HuH-7 (cell line): ENCODE measurements at regions not wholly inside any gene's neighbourhood (a gene's known extent, or its start where the extent isn't known, plus 50 kb on each side); places are given as distances from the start of the nearest gene placed in this dataset.

Experiments
- DNase-seq: peaks from one replicate; pipeline ENCODE4 v3.0.0; 2011; ENCODE audit warnings: low spot score

- DNase-seq = no peak
Observed at GRCh38 chrX:137483554-137483953, 82.4 kb upstream of the ZIC3 start.

- DNase-seq = no peak
Observed at GRCh38 chrX:137482136-137482535, 83.8 kb upstream of the ZIC3 start.

- DNase-seq = no peak
Observed at GRCh38 chrX:137479386-137479785, 86.5 kb upstream of the ZIC3 start.

GRCh38 chrX:137441711-137442110 lies 124.2 kb upstream of the ZIC3 start:
- no peak for DNase-seq

- peak; percentile 38 for DNase-seq
Observed at GRCh38 chrX:137432609-137433008, 133.3 kb upstream of the ZIC3 start.

GRCh38 chrX:137431693-137432488 lies 134.0 kb upstream of the ZIC3 start:
- no peak for DNase-seq

- DNase-seq = no peak
Observed at GRCh38 chrX:137430984-137431475, 134.9 kb upstream of the ZIC3 start.

- DNase-seq = no peak
Observed at GRCh38 chrX:137430301-137430700, 135.6 kb upstream of the ZIC3 start.

GRCh38 chrX:137428766-137429591 lies 136.9 kb upstream of the ZIC3 start:
- no peak for DNase-seq

GRCh38 chrX:137428221-137428661 lies 137.7 kb upstream of the ZIC3 start:
- no peak for DNase-seq

GRCh38 chrX:137427816-137428215 lies 138.1 kb upstream of the ZIC3 start:
- no peak for DNase-seq

- DNase-seq = no peak
Observed at GRCh38 chrX:137427426-137427778, 138.5 kb upstream of the ZIC3 start.

GRCh38 chrX:137426695-137427425 lies 139.1 kb upstream of the ZIC3 start:
- DNase-seq = no peak

GRCh38 chrX:137425986-137426385 lies 139.9 kb upstream of the ZIC3 start:
- DNase-seq = no peak

- no peak for DNase-seq
Observed at GRCh38 chrX:137425273-137425902, 140.5 kb upstream of the ZIC3 start.

- DNase-seq = no peak
Observed at GRCh38 chrX:137424679-137425078, 141.2 kb upstream of the ZIC3 start.

- no peak for DNase-seq
Observed at GRCh38 chrX:137423241-137423640, 142.7 kb upstream of the ZIC3 start.

GRCh38 chrX:137418086-137418485 lies 147.8 kb upstream of the ZIC3 start:
- no peak for DNase-seq

GRCh38 chrX:137413190-137413589 lies 152.7 kb upstream of the ZIC3 start:
- no peak for DNase-seq

- no peak for DNase-seq
Observed at GRCh38 chrX:137405449-137406140, 160.3 kb upstream of the ZIC3 start.

- DNase-seq = no peak
Observed at GRCh38 chrX:137401092-137401491, 164.8 kb upstream of the ZIC3 start.
